H9 (cell line): ENCODE measurements at regions not wholly inside any gene's neighbourhood (a gene's known extent, or its start where the extent isn't known, plus 50 kb on each side); places are given as distances from the start of the nearest gene placed in this dataset.

Experiments
- DNase-seq: peaks from one replicate; pipeline ENCODE4 v3.0.0-alpha.2; 2017
- H2AFZ ChIP-seq: one replicate; pipeline ENCODE4 v1.6.1; 2013; ENCODE audit warnings: mild to moderate bottlenecking, low read length, control low read depth, moderate library complexity
- H2AK5ac ChIP-seq: 2 replicates; pipeline ENCODE4 v1.6.1; 2013; ENCODE audit warnings: low read length, control low read depth, mixed read lengths; ENCODE audit not compliant: insufficient read length
- H2BK120ac ChIP-seq: one replicate; pipeline ENCODE4 v1.6.1; 2013; ENCODE audit warnings: low read depth, mild to moderate bottlenecking, low read length, control low read depth, inconsistent platforms; ENCODE audit not compliant: poor library complexity, severe bottlenecking
- H2BK12ac ChIP-seq: 2 replicates; pipeline ENCODE4 v1.6.1; 2013; ENCODE audit warnings: low read length, control low read depth, mixed read lengths, low read depth; ENCODE audit not compliant: insufficient read length
- H2BK15ac ChIP-seq: 2 replicates; pipeline ENCODE4 v1.6.1; 2013; ENCODE audit warnings: low read depth, low read length, control low read depth
- H2BK20ac ChIP-seq: one replicate; pipeline ENCODE4 v1.6.1; 2013; ENCODE audit warnings: low read depth, mild to moderate bottlenecking, low read length, control low read depth, inconsistent platforms; ENCODE audit not compliant: poor library complexity, severe bottlenecking
- H2BK5ac ChIP-seq: 2 replicates; pipeline ENCODE4 v1.6.1; 2013; ENCODE audit warnings: low read length, control low read depth, mixed read lengths; ENCODE audit not compliant: insufficient read length
- H3K14ac ChIP-seq: 2 replicates; pipeline ENCODE4 v1.6.1; 2013; ENCODE audit warnings: low read length, control low read depth; ENCODE audit not compliant: insufficient read depth
- H3K18ac ChIP-seq: 2 replicates; pipeline ENCODE4 v1.6.1; 2013; ENCODE audit warnings: low read depth, mild to moderate bottlenecking, mixed read lengths, low read length, control low read depth; ENCODE audit not compliant: insufficient read length
- H3K23ac ChIP-seq: 2 replicates; pipeline ENCODE4 v1.6.1; 2013; ENCODE audit warnings: low read length, control low read depth, mixed read lengths, low read depth; ENCODE audit not compliant: insufficient read length
- H3K23me2 ChIP-seq: 2 replicates; pipeline ENCODE4 v1.6.1; 2013; ENCODE audit warnings: low read depth, mild to moderate bottlenecking, mixed read lengths, low read length, control low read depth; ENCODE audit not compliant: insufficient read length, poor library complexity, severe bottlenecking
- H3K27ac ChIP-seq: 2 replicates; pipeline ENCODE4 v1.5.1; 2013; ENCODE audit warnings: low read length, control low read depth, mixed read lengths, low read depth; ENCODE audit not compliant: insufficient read length
- H3K27me3 ChIP-seq: 2 replicates; pipeline ENCODE4 v1.6.1; 2013; ENCODE audit warnings: low read length, control low read depth, inconsistent platforms; ENCODE audit not compliant: insufficient read depth
- H3K4ac ChIP-seq: 2 replicates; pipeline ENCODE4 v1.6.1; 2013; ENCODE audit warnings: low read depth, mild to moderate bottlenecking, control low read depth, inconsistent platforms, low read length, moderate library complexity
- H3K4me1 ChIP-seq: 2 replicates; pipeline ENCODE4 v1.6.1; 2013; ENCODE audit warnings: low read length, control low read depth, inconsistent platforms; ENCODE audit not compliant: insufficient read depth
- H3K4me2 ChIP-seq: 2 replicates; pipeline ENCODE4 v1.6.1; 2013; ENCODE audit warnings: low read length, control low read depth, mixed read lengths; ENCODE audit not compliant: insufficient read length, insufficient read depth
- H3K56ac ChIP-seq: 2 replicates; pipeline ENCODE4 v1.6.1; 2013; ENCODE audit warnings: low read depth, mild to moderate bottlenecking, mixed read lengths, low read length, control low read depth; ENCODE audit not compliant: insufficient read length
- H3K79me1 ChIP-seq: 2 replicates; pipeline ENCODE4 v1.6.1; 2013; ENCODE audit warnings: low read depth, mild to moderate bottlenecking, moderate library complexity, low read length, control low read depth, inconsistent platforms; ENCODE audit not compliant: insufficient read depth, poor library complexity, severe bottlenecking
- H3K79me2 ChIP-seq: 2 replicates; pipeline ENCODE4 v1.6.1; 2013; ENCODE audit warnings: low read length, control low read depth, inconsistent platforms; ENCODE audit not compliant: insufficient read depth
- H3K9ac ChIP-seq: 2 replicates; pipeline ENCODE4 v1.6.1; 2013; ENCODE audit warnings: low read length, control low read depth, mixed read lengths; ENCODE audit not compliant: insufficient read length; ENCODE audit errors: extremely low read depth
- H3K9me3 ChIP-seq: one replicate; pipeline ENCODE4 v1.6.1; 2013; ENCODE audit warnings: low read depth, low read length, inconsistent platforms; ENCODE audit not compliant: control insufficient read depth
- H3T11ph ChIP-seq: one replicate; pipeline ENCODE4 v1.6.1; 2013; ENCODE audit warnings: mild to moderate bottlenecking, low read length, control low read depth, inconsistent platforms
- H4K20me1 ChIP-seq: one replicate; pipeline ENCODE4 v1.6.1; 2013; ENCODE audit not compliant: control insufficient read depth, insufficient read length, insufficient read depth
- H4K5ac ChIP-seq: 2 replicates; pipeline ENCODE4 v1.6.1; 2013; ENCODE audit warnings: low read depth, mild to moderate bottlenecking, mixed read lengths, low read length, control low read depth; ENCODE audit not compliant: insufficient read length
- H4K8ac ChIP-seq: replicated peaks from 2 replicates; pipeline ENCODE4 v1.6.1; 2013; ENCODE audit warnings: low read length, control low read depth, mixed read lengths, low read depth; ENCODE audit not compliant: insufficient read length
- H4K91ac ChIP-seq: 2 replicates; pipeline ENCODE4 v1.6.1; 2013; ENCODE audit warnings: low read depth, mild to moderate bottlenecking, moderate library complexity, mixed read lengths, low read length, control low read depth; ENCODE audit not compliant: insufficient read length
- H3K27ac Mint-ChIP-seq, 3 experiments: 2 replicates in 2 of 3; 3 replicates in 1 of 3; pipeline ENCODE4 v1.8.0; 2020 to 2021; ENCODE audit warnings: mixed read lengths in 3 of 3, mild to moderate bottlenecking in 1 of 3, moderate library complexity in 1 of 3
- H3K27me3 Mint-ChIP-seq: 2 replicates; pipeline ENCODE4 v1.8.0; 2021; ENCODE audit warnings: low read depth, mild to moderate bottlenecking, moderate library complexity, mixed read lengths
- H3K36me3 Mint-ChIP-seq, 3 experiments: 2 replicates in 2 of 3; 3 replicates in 1 of 3; pipeline ENCODE4 v1.8.0; 2020 to 2021; ENCODE audit warnings: low read depth in 3 of 3, mixed read lengths in 3 of 3; ENCODE audit not compliant: insufficient read depth in 1 of 3
- H3K4me1 Mint-ChIP-seq, 2 experiments: 2 replicates each; pipeline ENCODE4 v1.8.0; 2020; ENCODE audit warnings: mixed read lengths in 2 of 2
- H3K4me3 Mint-ChIP-seq, 2 experiments: 2 replicates in 1 of 2; 3 replicates in 1 of 2; pipeline ENCODE4 v1.8.0; 2020 to 2021; ENCODE audit warnings: mild to moderate bottlenecking in 2 of 2, mixed read lengths in 2 of 2, moderate library complexity in 1 of 2
- H3K9me3 Mint-ChIP-seq, 2 experiments: 2 replicates in 1 of 2; 3 replicates in 1 of 2; pipeline ENCODE4 v1.8.0; 2020; ENCODE audit warnings: mild to moderate bottlenecking in 2 of 2, mixed read lengths in 2 of 2, moderate library complexity in 1 of 2
- WGBS: extraction: QIAGEN DNeasy Blood & Tissue Kit; methylation state at CpG from one replicate; pipeline ENCODE4 v1.1.7; 2013; ENCODE audit warnings: missing lambda C conversion rate, low lambda C conversion rate, mixed read lengths; ENCODE audit not compliant: insufficient read length; ENCODE audit errors: extremely low coverage; 5-methylcytosine and 5-hydroxymethylcytosine counted together
- TF ChIP-seq, protein P1 (sequence below): fragments of 200-600 bp; sonication (generic); conservative IDR thresholded peaks from 3 replicates; pipeline ENCODE4 v1.8.0; 2021; ENCODE audit warnings: antibody characterized with exemption, mild to moderate bottlenecking

DNA sequence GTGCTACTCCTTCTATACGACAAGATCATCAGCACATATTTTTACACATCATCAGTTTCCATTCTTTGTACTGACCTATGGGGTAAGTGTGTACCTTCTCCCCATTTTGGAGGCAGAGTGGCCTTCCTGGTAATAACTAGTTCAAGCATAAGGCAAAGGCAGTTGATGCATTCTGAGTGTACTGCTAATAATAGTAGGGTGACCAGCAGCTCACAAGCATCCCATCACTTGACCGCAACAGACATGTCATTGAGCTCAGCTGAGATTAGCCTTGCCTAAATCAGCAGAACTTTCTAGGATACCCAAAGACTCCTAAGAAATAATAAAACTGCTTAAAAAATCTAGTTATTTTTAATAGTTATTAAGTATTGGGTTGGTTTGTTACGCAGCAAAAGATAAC is 329.8 kb upstream of the FRG2C start:
- H2BK5ac ChIP-seq: no peak overlapping the region
- H3K18ac ChIP-seq: no peak overlapping the region
- H3K23ac ChIP-seq: no peak overlapping the region
- H3K9me3 Mint-ChIP-seq: peaks cover 0 to 2% of the 10 kb centered on the region in 2 experiments; a peak in 2 of 5 replicates
- no peaks in the 10 kb centered on the region for H3K4me1 ChIP-seq
- H3K4me2 ChIP-seq: no peak overlapping the region
- H4K5ac ChIP-seq: no peak overlapping the region
- H3K9ac ChIP-seq: no peak overlapping the region
- no peaks in the 10 kb centered on the region for H3K9me3 ChIP-seq
- H4K8ac ChIP-seq: no peak overlapping the region
- H4K20me1 ChIP-seq: no peaks in the 10 kb centered on the region
- no peak overlapping the region for H2BK20ac ChIP-seq
- no peak overlapping the region for H3K4ac ChIP-seq
- no CpG with 5 or more reads among the region's 3 CpGs for WGBS
- H3K56ac ChIP-seq: no peak overlapping the region
- H2AK5ac ChIP-seq: no peak overlapping the region
- DNase-seq: no peak
- peaks cover 10% of the 10 kb centered on the region for H3K27me3 Mint-ChIP-seq
- H4K91ac ChIP-seq: no peak overlapping the region
- H3K79me2 ChIP-seq: no peaks in the 10 kb centered on the region
- no peaks in the 10 kb centered on the region for H3K36me3 Mint-ChIP-seq
- no peaks in the 10 kb centered on the region for H3K79me1 ChIP-seq
- H2AFZ ChIP-seq: no peak overlapping the region
- H2BK15ac ChIP-seq: no peak overlapping the region
- H2BK120ac ChIP-seq: no peak overlapping the region
- no peaks in the 10 kb centered on the region for H3K27me3 ChIP-seq
- H2BK12ac ChIP-seq: no peak overlapping the region
- no peak overlapping the region for H3K14ac ChIP-seq
- H3K27ac ChIP-seq: no peak overlapping the region
- H3K23me2 ChIP-seq: peaks cover 3% of the 10 kb centered on the region
- H3T11ph ChIP-seq: no peak overlapping the region
- peaks cover 0 to under 1% of the 10 kb centered on the region in 2 experiments; a peak in 2 of 4 replicates for H3K4me1 Mint-ChIP-seq
- no peak overlapping the region for H3K4me3 Mint-ChIP-seq
- no peak overlapping the region for H3K27ac Mint-ChIP-seq
- TF ChIP-seq, protein P1, sequence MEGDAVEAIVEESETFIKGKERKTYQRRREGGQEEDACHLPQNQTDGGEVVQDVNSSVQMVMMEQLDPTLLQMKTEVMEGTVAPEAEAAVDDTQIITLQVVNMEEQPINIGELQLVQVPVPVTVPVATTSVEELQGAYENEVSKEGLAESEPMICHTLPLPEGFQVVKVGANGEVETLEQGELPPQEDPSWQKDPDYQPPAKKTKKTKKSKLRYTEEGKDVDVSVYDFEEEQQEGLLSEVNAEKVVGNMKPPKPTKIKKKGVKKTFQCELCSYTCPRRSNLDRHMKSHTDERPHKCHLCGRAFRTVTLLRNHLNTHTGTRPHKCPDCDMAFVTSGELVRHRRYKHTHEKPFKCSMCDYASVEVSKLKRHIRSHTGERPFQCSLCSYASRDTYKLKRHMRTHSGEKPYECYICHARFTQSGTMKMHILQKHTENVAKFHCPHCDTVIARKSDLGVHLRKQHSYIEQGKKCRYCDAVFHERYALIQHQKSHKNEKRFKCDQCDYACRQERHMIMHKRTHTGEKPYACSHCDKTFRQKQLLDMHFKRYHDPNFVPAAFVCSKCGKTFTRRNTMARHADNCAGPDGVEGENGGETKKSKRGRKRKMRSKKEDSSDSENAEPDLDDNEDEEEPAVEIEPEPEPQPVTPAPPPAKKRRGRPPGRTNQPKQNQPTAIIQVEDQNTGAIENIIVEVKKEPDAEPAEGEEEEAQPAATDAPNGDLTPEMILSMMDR: no peak
